ENCODE measurements at regions not wholly inside any gene's neighbourhood (a gene's known extent, or its start where the extent isn't known, plus 50 kb on each side); places are given as distances from the start of the nearest gene placed in this dataset.

GRCh38 chr5:159858871-159859270 is 57.4 kb upstream of the ADRA1B start:
- Mint-ChIP-seq H3K4me3 (ENCODE audit: low read depth) (no peak overlapping the region), H3K9me3 (ENCODE audit: low read depth) (no peaks in the 10 kb centered on the region), H3K27ac (no peak overlapping the region), H3K4me1 (ENCODE audit: low read depth) (no peaks in the 10 kb centered on the region), H3K36me3 (ENCODE audit: insufficient read depth) (no peaks in the 10 kb centered on the region), H3K27me3 (peaks cover 17% of the 10 kb centered on the region)
- no peak for TF ChIP-seq CTCF (IDR thresholded peaks at IDR 0.05; ENCODE audit: unreplicated experiment)
- DNase-seq (ENCODE audit: low spot score, unreplicated experiment), result no peak

GRCh38 chr5:159861086-159861485 is 55.2 kb upstream of the ADRA1B start:
- no peak for DNase-seq (ENCODE audit: low spot score, unreplicated experiment)
- Mint-ChIP-seq H3K9me3 (ENCODE audit: low read depth) (no peaks in the 10 kb centered on the region), H3K4me3 (ENCODE audit: low read depth) (no peak overlapping the region), H3K4me1 (ENCODE audit: low read depth) (peaks cover 9% of the 10 kb centered on the region), H3K27me3 (peaks cover 10% of the 10 kb centered on the region), H3K27ac (no peak overlapping the region), H3K36me3 (ENCODE audit: insufficient read depth) (no peaks in the 10 kb centered on the region)
- TF ChIP-seq CTCF (IDR thresholded peaks at IDR 0.05; ENCODE audit: unreplicated experiment), result no peak

DNA sequence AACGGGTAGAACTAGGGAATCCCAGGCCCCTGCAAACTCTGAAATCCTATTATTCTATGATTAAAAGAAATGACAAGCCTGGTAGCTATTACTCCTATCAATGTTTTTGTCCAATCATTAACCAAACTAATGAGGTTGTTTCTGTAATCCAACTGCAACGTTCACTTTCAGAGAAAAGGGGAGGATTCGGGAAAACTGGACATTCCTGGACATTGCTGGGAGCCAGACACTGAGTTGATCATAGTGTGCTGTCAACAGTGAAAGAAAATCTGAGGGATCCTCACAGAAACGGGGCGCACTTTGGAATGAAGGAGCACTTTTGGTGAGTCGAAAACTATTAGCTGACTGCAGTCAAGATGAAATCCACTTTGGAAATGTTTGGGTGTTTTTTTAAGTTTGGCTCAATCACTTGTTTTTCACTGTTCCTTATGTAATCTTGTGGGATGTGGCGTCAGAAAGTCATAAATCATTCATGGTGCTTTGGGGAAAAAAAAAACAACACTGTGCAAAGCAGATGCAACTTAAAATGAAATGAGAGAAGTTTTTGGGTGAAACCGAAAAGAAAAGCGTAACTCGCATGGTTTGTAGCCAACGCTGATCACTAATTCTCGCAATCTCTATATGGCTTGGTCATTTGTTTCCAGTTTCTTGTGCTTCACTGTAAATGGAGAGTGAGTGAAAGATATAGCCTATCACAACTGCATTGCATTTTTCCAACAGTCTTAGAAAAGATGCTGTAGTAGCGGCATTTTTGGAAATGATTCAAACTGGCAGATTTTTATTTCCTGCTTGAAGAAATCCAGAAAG is 51.2 kb upstream of the ADRA1B start:
- Mint-ChIP-seq H3K9me3 (ENCODE audit: low read depth) (no peaks in the 10 kb centered on the region), H3K36me3 (ENCODE audit: insufficient read depth) (no peaks in the 10 kb centered on the region), H3K27ac (no peak overlapping the region), H3K4me1 (ENCODE audit: low read depth) (peaks cover 9% of the 10 kb centered on the region), H3K27me3 (peaks cover 5% of the 10 kb centered on the region), H3K4me3 (ENCODE audit: low read depth) (no peak overlapping the region)
- no peak for TF ChIP-seq CTCF (IDR thresholded peaks at IDR 0.05; ENCODE audit: unreplicated experiment)
- no peak for DNase-seq (ENCODE audit: low spot score, unreplicated experiment)

GRCh38 chr5:159866093-159866492 is 50.2 kb upstream of the ADRA1B start:
- Mint-ChIP-seq H3K36me3 (ENCODE audit: insufficient read depth) (no peaks in the 10 kb centered on the region), H3K4me1 (ENCODE audit: low read depth) (peaks cover 9% of the 10 kb centered on the region), H3K9me3 (ENCODE audit: low read depth) (no peaks in the 10 kb centered on the region), H3K27ac (no peak overlapping the region), H3K27me3 (peaks cover 7% of the 10 kb centered on the region), H3K4me3 (ENCODE audit: low read depth) (no peak overlapping the region)
- TF ChIP-seq CTCF (IDR thresholded peaks at IDR 0.05; ENCODE audit: unreplicated experiment), result no peak
- no peak for DNase-seq (ENCODE audit: low spot score, unreplicated experiment)
